ENCODE measurements at regions not wholly inside any gene's neighbourhood (a gene's known extent, or its start where the extent isn't known, plus 50 kb on each side); places are given as distances from the start of the nearest gene placed in this dataset.

- H3K9ac ChIP-seq (ENCODE audit: low read length), result no peak overlapping the region
Measured at GRCh38 chr20:63085151-63085861, 78.5 kb upstream of the BHLHE23 start.

GRCh38 chr20:63084563-63084927 is 77.8 kb upstream of the BHLHE23 start:
- H3K27me3 ChIP-seq (ENCODE audit: low read length), result no peaks in the 10 kb centered on the region
- H3K9me2 ChIP-seq (replicated peaks; ENCODE audit: insufficient read depth, low read length), result no peaks in the 10 kb centered on the region

More at GRCh38 chr20:63085151-63085861, 78.5 kb upstream of the BHLHE23 start:
- H3K4me3 ChIP-seq (ENCODE audit: insufficient read depth, low read length, poor library complexity, severe bottlenecking), result no peak overlapping the region
- H3K79me2 ChIP-seq (ENCODE audit: insufficient read depth, low read length), result no peaks in the 10 kb centered on the region
- no peaks in the 10 kb centered on the region for H3K27me3 ChIP-seq (ENCODE audit: low read length)
- no peaks in the 10 kb centered on the region for H3K9me3 ChIP-seq (ENCODE audit: insufficient read depth, low read length)
- H4K20me1 ChIP-seq (ENCODE audit: low read depth, low read length), result no peaks in the 10 kb centered on the region
- no peak overlapping the region for H3K27ac ChIP-seq (ENCODE audit: low read depth, low read length)
- no peaks in the 10 kb centered on the region for H3K36me3 ChIP-seq (ENCODE audit: low read length)
- H2AFZ ChIP-seq (ENCODE audit: low read depth, low read length, severe bottlenecking), result no peak overlapping the region
- TF ChIP-seq, protein P1, sequence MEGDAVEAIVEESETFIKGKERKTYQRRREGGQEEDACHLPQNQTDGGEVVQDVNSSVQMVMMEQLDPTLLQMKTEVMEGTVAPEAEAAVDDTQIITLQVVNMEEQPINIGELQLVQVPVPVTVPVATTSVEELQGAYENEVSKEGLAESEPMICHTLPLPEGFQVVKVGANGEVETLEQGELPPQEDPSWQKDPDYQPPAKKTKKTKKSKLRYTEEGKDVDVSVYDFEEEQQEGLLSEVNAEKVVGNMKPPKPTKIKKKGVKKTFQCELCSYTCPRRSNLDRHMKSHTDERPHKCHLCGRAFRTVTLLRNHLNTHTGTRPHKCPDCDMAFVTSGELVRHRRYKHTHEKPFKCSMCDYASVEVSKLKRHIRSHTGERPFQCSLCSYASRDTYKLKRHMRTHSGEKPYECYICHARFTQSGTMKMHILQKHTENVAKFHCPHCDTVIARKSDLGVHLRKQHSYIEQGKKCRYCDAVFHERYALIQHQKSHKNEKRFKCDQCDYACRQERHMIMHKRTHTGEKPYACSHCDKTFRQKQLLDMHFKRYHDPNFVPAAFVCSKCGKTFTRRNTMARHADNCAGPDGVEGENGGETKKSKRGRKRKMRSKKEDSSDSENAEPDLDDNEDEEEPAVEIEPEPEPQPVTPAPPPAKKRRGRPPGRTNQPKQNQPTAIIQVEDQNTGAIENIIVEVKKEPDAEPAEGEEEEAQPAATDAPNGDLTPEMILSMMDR (IDR thresholded peaks at IDR 0.05; ENCODE audit: insufficient read depth, low read length, poor library complexity, severe bottlenecking), result no peak
- TF ChIP-seq EZH2phosphoT487 (conservative IDR thresholded peaks at IDR 0.05; ENCODE audit: low read length), result no peak
- no peak overlapping the region for H3K4me2 ChIP-seq (ENCODE audit: low read depth, low read length, poor library complexity, severe bottlenecking)
- H3K9me2 ChIP-seq (replicated peaks; ENCODE audit: insufficient read depth, low read length), result no peaks in the 10 kb centered on the region
- H3F3A ChIP-seq (ENCODE audit: insufficient read depth), result no peaks in the 10 kb centered on the region

DNA sequence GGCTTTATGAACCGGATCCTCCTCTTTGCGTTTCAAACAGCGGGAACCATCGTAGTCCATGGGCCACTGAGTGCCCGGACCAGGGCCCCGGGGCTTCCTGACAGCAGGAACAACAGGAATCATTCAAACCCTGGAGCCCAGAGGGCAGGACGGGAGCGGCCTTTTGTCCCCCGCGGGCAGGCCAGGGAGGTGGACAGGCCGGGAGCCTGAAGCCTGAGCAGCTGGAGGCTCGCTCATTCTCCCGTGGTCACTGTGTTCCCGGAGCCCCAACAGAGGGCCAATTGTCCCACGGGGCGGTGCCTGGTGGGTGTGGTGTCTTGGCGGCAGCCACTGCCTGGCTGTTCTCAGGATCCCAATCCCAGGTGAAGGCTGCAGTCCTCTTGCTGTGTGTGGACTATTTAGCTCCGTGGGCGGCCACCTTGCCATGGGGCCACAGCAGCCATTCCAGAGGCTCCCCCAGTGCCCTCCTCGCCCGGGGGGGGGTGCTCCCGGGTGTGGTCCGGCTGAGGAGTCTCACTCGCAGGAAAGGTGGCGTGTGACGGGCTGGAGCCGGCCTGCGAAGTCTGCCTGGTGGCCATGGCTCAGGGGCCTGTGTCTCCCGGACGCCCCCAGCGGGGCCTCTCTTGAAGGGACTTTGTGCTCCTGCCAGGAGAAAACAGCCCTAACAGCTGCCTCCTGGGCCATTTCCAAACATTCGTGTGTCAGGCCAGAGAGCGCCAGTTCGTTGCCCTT is 77.2 kb upstream of the BHLHE23 start:
- H3K9me2 ChIP-seq (replicated peaks; ENCODE audit: insufficient read depth, low read length), result no peaks in the 10 kb centered on the region
- no peak overlapping the region for H2AFZ ChIP-seq (ENCODE audit: low read depth, low read length, severe bottlenecking)
- no peaks in the 10 kb centered on the region for H3K36me3 ChIP-seq (ENCODE audit: low read length)
- no peak overlapping the region for H3K9ac ChIP-seq (ENCODE audit: low read length)
- no peaks in the 10 kb centered on the region for H3F3A ChIP-seq (ENCODE audit: insufficient read depth)
- no peaks in the 10 kb centered on the region for H4K20me1 ChIP-seq (ENCODE audit: low read depth, low read length)
- H3K4me3 ChIP-seq (ENCODE audit: insufficient read depth, low read length, poor library complexity, severe bottlenecking), result no peak overlapping the region
- no peak overlapping the region for H3K27ac ChIP-seq (ENCODE audit: low read depth, low read length)
- no peaks in the 10 kb centered on the region for H3K27me3 ChIP-seq (ENCODE audit: low read length)
- TF ChIP-seq, protein P1 (IDR thresholded peaks at IDR 0.05; ENCODE audit: insufficient read depth, low read length, poor library complexity, severe bottlenecking), result no peak
- no peak for TF ChIP-seq EZH2phosphoT487 (conservative IDR thresholded peaks at IDR 0.05; ENCODE audit: low read length)
- H3K79me2 ChIP-seq (ENCODE audit: insufficient read depth, low read length), result no peaks in the 10 kb centered on the region
- H3K4me2 ChIP-seq (ENCODE audit: low read depth, low read length, poor library complexity, severe bottlenecking), result no peak overlapping the region
- H3K9me3 ChIP-seq (ENCODE audit: insufficient read depth, low read length), result no peaks in the 10 kb centered on the region

More at GRCh38 chr20:63084563-63084927, 77.8 kb upstream of the BHLHE23 start:
- no peak for TF ChIP-seq EZH2phosphoT487 (conservative IDR thresholded peaks at IDR 0.05; ENCODE audit: low read length)
- TF ChIP-seq, protein P1 (IDR thresholded peaks at IDR 0.05; ENCODE audit: insufficient read depth, low read length, poor library complexity, severe bottlenecking), result no peak
- no peaks in the 10 kb centered on the region for H3F3A ChIP-seq (ENCODE audit: insufficient read depth)
- no peaks in the 10 kb centered on the region for H3K36me3 ChIP-seq (ENCODE audit: low read length)
- no peaks in the 10 kb centered on the region for H3K9me3 ChIP-seq (ENCODE audit: insufficient read depth, low read length)
- H3K4me2 ChIP-seq (ENCODE audit: low read depth, low read length, poor library complexity, severe bottlenecking), result no peak overlapping the region
- H3K9ac ChIP-seq (ENCODE audit: low read length), result no peak overlapping the region
- H3K4me3 ChIP-seq (ENCODE audit: insufficient read depth, low read length, poor library complexity, severe bottlenecking), result no peak overlapping the region
- no peaks in the 10 kb centered on the region for H4K20me1 ChIP-seq (ENCODE audit: low read depth, low read length)
- no peaks in the 10 kb centered on the region for H3K79me2 ChIP-seq (ENCODE audit: insufficient read depth, low read length)
- H2AFZ ChIP-seq (ENCODE audit: low read depth, low read length, severe bottlenecking), result no peak overlapping the region
- no peak overlapping the region for H3K27ac ChIP-seq (ENCODE audit: low read depth, low read length)
